Upper lobe of left lung (tissue), 6 donors: ENCODE measurements at regions not wholly inside any gene's neighbourhood (a gene's known extent, or its start where the extent isn't known, plus 50 kb on each side); places are given as distances from the start of the nearest gene placed in this dataset.

ENCODE experiments used
- ATAC-seq, 2 donors: fragments of 200-7000 bp; cut with Tn5 transposase; one replicate each; pipeline ENCODE4 v1.9.1; 2022; ENCODE audit warnings: mild to moderate bottlenecking in 2 of 2, moderate library complexity in 2 of 2; ENCODE audit not compliant: low FRiP score in 2 of 2
- DNase-seq, 2 donors: peaks; one replicate each; pipeline ENCODE4 v3.0.0-alpha.2; 2019 to 2020
- H3K27ac ChIP-seq, 4 donors: fragments of 200-600 bp; sonication (generic); one replicate each; pipeline ENCODE4 v1.5.1; 2016 to 2019
- H3K27me3 ChIP-seq, 4 donors: fragments of 200-600 bp; sonication (generic); one replicate each; pipeline ENCODE4 v1.5.1; 2017 to 2019
- H3K36me3 ChIP-seq, 4 donors: fragments of 200-600 bp; sonication (generic); one replicate each; pipeline ENCODE4 v1.5.1; 2016 to 2019
- H3K4me1 ChIP-seq, 4 donors: fragments of 200-600 bp; sonication (generic); one replicate each; pipeline ENCODE4 v1.5.1; 2018 to 2019
- H3K4me3 ChIP-seq, 4 donors: fragments of 200-600 bp; sonication (generic); one replicate each; pipeline ENCODE4 v1.5.1; 2017 to 2019; ENCODE audit warnings: mild to moderate bottlenecking in 2 of 4, moderate library complexity in 1 of 4
- H3K9me3 ChIP-seq, 4 donors: fragments of 200-600 bp; sonication (generic); one replicate each; pipeline ENCODE4 v1.5.1; 2018 to 2019
- EP300 ChIP-seq, 4 donors: sonication (generic); formaldehyde crosslinking; IDR thresholded peaks; one replicate each; pipeline ENCODE4 v1.5.1; 2017; ENCODE audit warnings: antibody characterized with exemption in 4 of 4, control low read depth in 2 of 4
- POLR2A ChIP-seq, 4 donors: fragments of 450-650 bp; IDR thresholded peaks; one replicate each; pipeline ENCODE4 v1.5.1; 2016 to 2017; ENCODE audit warnings: antibody characterized with exemption in 4 of 4, mild to moderate bottlenecking in 2 of 4
- POLR2AphosphoS5 ChIP-seq, 2 donors: sonication (generic); formaldehyde crosslinking; IDR thresholded peaks; one replicate each; pipeline ENCODE4 v1.5.1; 2017; ENCODE audit warnings: antibody characterized with exemption in 2 of 2
- WGBS, 2 donors: methylation state at CpG; one replicate each; pipeline ENCODE4 v1.1.5; 2017 to 2018; 5-methylcytosine and 5-hydroxymethylcytosine counted together
- TF ChIP-seq, protein P1 (sequence below), 6 experiments: fragments of 450-650 bp in 4 of 6; fragments of 200-600 bp in 2 of 6; sonication (generic) in 2 of 6; IDR thresholded peaks; one replicate each; pipeline ENCODE4 v1.5.1; 2016 to 2019; ENCODE audit warnings: antibody characterized with exemption in 6 of 6
- donor health status: DM: no; HTN: no; CAD: no; lungs with moderate emphysema.
- donor health status: DM: no; HTN: yes; CAD: no; lungs with severe emphysema.

DNA sequence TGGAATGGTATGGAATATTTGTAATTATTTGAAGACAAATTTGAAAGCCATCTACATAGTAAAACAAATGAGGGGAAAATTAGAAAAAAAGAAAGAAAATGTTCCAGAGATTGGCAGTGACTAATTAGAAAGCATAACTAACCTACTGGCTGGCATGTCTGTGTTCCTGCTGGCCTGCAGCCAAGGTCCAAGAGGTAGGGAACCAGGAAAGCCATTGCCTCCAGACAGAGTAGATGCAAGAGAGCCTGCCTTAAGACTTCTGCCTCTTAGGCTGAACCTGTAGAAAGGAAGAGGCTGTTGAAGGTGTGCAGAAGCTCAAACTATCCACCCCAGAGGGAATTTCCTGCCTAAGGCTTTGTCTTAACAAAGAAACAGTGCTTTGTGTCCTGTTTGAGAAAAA is 982.0 kb downstream of the SORCS1 start:
- no peaks in the 10 kb centered on the region for H3K36me3 ChIP-seq
- no peaks in the 10 kb centered on the region for H3K4me1 ChIP-seq
- DNase-seq: peak in 1 of 2 donors; percentile 24
- TF ChIP-seq POLR2AphosphoS5 (IDR thresholded peaks at IDR 0.05) (no peak), POLR2A (IDR thresholded peaks at IDR 0.05) (no peak), EP300 (IDR thresholded peaks at IDR 0.05) (no peak)
- TF ChIP-seq, protein P1, sequence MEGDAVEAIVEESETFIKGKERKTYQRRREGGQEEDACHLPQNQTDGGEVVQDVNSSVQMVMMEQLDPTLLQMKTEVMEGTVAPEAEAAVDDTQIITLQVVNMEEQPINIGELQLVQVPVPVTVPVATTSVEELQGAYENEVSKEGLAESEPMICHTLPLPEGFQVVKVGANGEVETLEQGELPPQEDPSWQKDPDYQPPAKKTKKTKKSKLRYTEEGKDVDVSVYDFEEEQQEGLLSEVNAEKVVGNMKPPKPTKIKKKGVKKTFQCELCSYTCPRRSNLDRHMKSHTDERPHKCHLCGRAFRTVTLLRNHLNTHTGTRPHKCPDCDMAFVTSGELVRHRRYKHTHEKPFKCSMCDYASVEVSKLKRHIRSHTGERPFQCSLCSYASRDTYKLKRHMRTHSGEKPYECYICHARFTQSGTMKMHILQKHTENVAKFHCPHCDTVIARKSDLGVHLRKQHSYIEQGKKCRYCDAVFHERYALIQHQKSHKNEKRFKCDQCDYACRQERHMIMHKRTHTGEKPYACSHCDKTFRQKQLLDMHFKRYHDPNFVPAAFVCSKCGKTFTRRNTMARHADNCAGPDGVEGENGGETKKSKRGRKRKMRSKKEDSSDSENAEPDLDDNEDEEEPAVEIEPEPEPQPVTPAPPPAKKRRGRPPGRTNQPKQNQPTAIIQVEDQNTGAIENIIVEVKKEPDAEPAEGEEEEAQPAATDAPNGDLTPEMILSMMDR (IDR thresholded peaks at IDR 0.05): no peak
- no peak overlapping the region for H3K4me3 ChIP-seq
- no peak for ATAC-seq
- H3K9me3 ChIP-seq: no peaks in the 10 kb centered on the region
- no peaks in the 10 kb centered on the region for H3K27me3 ChIP-seq
- no peak overlapping the region for H3K27ac ChIP-seq

GRCh38 chr10:106181501-106181900 is 983.0 kb downstream of the SORCS1 start:
- ATAC-seq: no peak
- no peaks in the 10 kb centered on the region for H3K27me3 ChIP-seq
- no peaks in the 10 kb centered on the region for H3K36me3 ChIP-seq
- no peaks in the 10 kb centered on the region for H3K9me3 ChIP-seq
- no peak overlapping the region for H3K4me3 ChIP-seq
- 51 to 53% methylated on average over 3 of the region's 3 CpGs for WGBS, 2 donors
- no peak for DNase-seq
- H3K4me1 ChIP-seq: no peaks in the 10 kb centered on the region
- H3K27ac ChIP-seq: no peak overlapping the region
- no peak for TF ChIP-seq EP300 (IDR thresholded peaks at IDR 0.05)
- TF ChIP-seq POLR2A (IDR thresholded peaks at IDR 0.05): no peak
- TF ChIP-seq POLR2AphosphoS5 (IDR thresholded peaks at IDR 0.05): no peak
- TF ChIP-seq, protein P1 (IDR thresholded peaks at IDR 0.05): no peak

GRCh38 chr10:106179430-106179829 is 985.1 kb downstream of the SORCS1 start:
- Histone ChIP-seq H3K27ac (no peak overlapping the region), H3K27me3 (no peaks in the 10 kb centered on the region)

GRCh38 chr10:106175760-106176377 is 988.6 kb downstream of the SORCS1 start:
- no peaks in the 10 kb centered on the region for H3K9me3 ChIP-seq
- H3K27ac ChIP-seq: no peak overlapping the region
- ATAC-seq (no peak), DNase-seq (no peak)
- no peak overlapping the region for H3K4me3 ChIP-seq
- H3K4me1 ChIP-seq: no peaks in the 10 kb centered on the region
- no peaks in the 10 kb centered on the region for H3K27me3 ChIP-seq
- 55 to 57% methylated on average over 5 of the region's 5 CpGs for WGBS, 2 donors
- TF ChIP-seq EP300 (IDR thresholded peaks at IDR 0.05) (no peak), POLR2A (IDR thresholded peaks at IDR 0.05) (no peak), POLR2AphosphoS5 (IDR thresholded peaks at IDR 0.05) (no peak)
- TF ChIP-seq, protein P1 (IDR thresholded peaks at IDR 0.05): peak in 5 of 6 experiments; percentile 14 to 37 (median 24)
- H3K36me3 ChIP-seq: no peaks in the 10 kb centered on the region

More at GRCh38 chr10:106179430-106179829, 985.1 kb downstream of the SORCS1 start:
- DNase-seq: no peak
- Histone ChIP-seq H3K36me3 (no peaks in the 10 kb centered on the region), H3K4me1 (no peaks in the 10 kb centered on the region), H3K9me3 (no peaks in the 10 kb centered on the region), H3K4me3 (no peak overlapping the region)
- no peak for TF ChIP-seq POLR2AphosphoS5 (IDR thresholded peaks at IDR 0.05)
- TF ChIP-seq POLR2A (IDR thresholded peaks at IDR 0.05): no peak
- TF ChIP-seq, protein P1 (IDR thresholded peaks at IDR 0.05): no peak
- no peak for TF ChIP-seq EP300 (IDR thresholded peaks at IDR 0.05)
- ATAC-seq: no peak

GRCh38 chr10:106173838-106174237 is 990.7 kb downstream of the SORCS1 start:
- no peak overlapping the region for H3K27ac ChIP-seq
- no peaks in the 10 kb centered on the region for H3K4me1 ChIP-seq
- DNase-seq: no peak
- WGBS, 2 donors: 85 to 87% methylated on average over 3 of the region's 3 CpGs
- ATAC-seq: no peak
- no peaks in the 10 kb centered on the region for H3K36me3 ChIP-seq
- TF ChIP-seq, protein P1 (IDR thresholded peaks at IDR 0.05): no peak
- TF ChIP-seq EP300 (IDR thresholded peaks at IDR 0.05): no peak
- no peak for TF ChIP-seq POLR2AphosphoS5 (IDR thresholded peaks at IDR 0.05)
- TF ChIP-seq POLR2A (IDR thresholded peaks at IDR 0.05): no peak
- no peak overlapping the region for H3K4me3 ChIP-seq
- H3K9me3 ChIP-seq: no peaks in the 10 kb centered on the region
- H3K27me3 ChIP-seq: no peaks in the 10 kb centered on the region
